Esophagus muscularis mucosa (tissue), 3 donors: ENCODE measurements at regions not wholly inside any gene's neighbourhood (a gene's known extent, or its start where the extent isn't known, plus 50 kb on each side); places are given as distances from the start of the nearest gene placed in this dataset.

Source experiments
- CTCF ChIP-seq, 3 experiments: fragments of 200-600 bp in 2 of 3; fragments of 450-650 bp in 1 of 3; sonication (generic) in 2 of 3; IDR thresholded peaks; one replicate each; pipeline ENCODE4 v1.5.1; 2017 to 2019; ENCODE audit warnings: antibody characterized with exemption in 3 of 3, mild to moderate bottlenecking in 2 of 3, moderate library complexity in 1 of 3
- POLR2AphosphoS5 ChIP-seq, 2 donors: sonication (generic); formaldehyde crosslinking; IDR thresholded peaks; one replicate each; pipeline ENCODE4 v1.6.1; 2017; ENCODE audit warnings: antibody characterized with exemption in 2 of 2

GRCh38 chr1:88252745-88253144 lies 431.3 kb upstream of the PKN2 start:
- TF ChIP-seq CTCF (IDR thresholded peaks at IDR 0.05) (no peak), POLR2AphosphoS5 (IDR thresholded peaks at IDR 0.05) (no peak)
